ENCODE measurements at regions not wholly inside any gene's neighbourhood (a gene's known extent, or its start where the extent isn't known, plus 50 kb on each side); places are given as distances from the start of the nearest gene placed in this dataset.

DNA sequence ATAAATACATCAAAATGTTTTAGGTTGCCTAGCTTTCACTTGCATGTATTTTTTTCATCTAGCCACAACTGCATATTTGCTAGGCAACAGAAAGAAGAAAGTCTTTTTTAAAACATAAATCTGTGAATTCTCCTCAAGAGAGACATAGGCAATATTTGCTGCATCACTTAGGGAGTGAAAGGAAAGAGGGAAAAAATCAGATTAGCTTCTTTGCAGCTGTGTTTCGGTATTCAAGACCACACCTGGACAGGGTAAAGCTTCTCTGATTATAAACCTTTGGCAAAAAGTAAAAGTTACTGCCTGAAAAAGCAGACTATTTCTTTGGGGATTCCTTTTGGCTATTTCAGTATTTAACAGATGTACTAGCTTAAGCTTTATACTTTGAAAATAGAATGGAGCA is 280.9 kb upstream of the ZSWIM2 start:
- no peak for DNase-seq

DNA sequence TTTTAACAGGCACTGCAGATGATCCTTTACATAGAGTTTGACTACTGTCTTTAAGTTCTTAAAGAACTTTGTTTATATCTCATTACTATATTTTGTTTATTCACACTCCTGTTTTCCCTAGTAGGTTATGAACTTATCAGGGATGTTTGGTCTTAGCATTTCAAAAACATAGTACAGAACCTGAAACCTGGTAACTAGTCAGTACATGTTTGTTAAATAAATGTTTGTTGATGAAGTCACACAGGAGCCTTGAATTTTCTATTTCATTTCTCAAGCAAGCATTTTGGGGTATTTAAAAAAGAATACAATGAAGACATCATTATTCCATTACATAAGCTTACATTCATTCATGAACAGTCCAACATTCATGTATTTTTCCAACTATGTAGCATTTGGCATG is 280.3 kb upstream of the ZSWIM2 start:
- DNase-seq = no peak

DNA sequence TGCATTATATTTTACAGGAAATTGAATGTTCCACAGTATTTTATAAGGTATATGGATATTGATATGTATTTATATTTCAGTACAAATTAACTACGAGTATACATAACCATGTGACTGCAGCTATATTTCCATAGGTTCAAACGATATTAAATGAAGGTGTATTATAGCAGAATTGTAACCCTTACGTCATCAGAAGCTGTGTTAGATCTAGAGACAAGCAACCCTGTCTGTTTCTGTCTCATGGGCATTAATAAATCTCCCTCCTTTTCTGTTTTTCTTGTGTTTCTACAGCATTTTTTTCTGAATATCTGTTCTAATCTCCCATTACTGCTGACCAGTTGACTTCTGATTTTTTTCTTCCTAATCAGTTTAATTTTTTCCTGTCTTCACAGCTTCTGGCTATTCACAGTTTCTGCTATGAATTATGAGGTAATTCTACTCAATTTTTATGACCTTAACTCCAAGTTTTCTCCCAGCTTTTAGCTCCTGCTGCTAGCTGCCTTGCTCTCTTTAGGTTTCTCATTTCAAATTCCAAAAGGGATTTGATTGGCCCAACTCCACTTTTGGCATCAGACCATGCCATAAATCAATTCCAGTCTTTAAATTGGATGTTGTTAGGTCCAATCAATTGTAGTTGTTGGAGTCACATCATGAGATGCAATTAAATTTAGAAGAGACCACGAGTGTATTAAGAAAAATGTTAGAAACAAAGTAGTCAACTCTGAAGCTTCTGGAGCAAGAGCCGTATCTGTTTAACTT is 277.5 kb upstream of the ZSWIM2 start:
- DNase-seq = no peak

DNA sequence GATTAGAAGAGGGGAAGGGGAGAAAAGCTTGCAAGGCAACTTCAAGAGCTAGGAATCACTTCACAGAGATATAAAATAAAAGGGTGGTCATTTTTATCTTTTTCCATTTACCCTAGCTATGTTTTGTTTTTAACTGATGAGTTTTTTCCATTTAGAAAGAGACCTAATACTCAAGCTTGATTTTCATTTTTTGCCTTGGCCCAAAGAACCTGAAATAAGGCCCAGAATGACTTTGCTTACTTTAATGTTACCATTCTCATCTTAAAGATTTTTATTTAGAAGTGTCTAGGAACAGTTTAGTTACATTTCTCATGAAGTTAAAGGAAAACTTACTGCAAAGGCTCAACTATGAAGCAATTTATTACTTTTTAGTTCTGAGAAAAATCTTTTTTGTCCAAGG is 276.3 kb upstream of the ZSWIM2 start:
- no peak for DNase-seq

DNA sequence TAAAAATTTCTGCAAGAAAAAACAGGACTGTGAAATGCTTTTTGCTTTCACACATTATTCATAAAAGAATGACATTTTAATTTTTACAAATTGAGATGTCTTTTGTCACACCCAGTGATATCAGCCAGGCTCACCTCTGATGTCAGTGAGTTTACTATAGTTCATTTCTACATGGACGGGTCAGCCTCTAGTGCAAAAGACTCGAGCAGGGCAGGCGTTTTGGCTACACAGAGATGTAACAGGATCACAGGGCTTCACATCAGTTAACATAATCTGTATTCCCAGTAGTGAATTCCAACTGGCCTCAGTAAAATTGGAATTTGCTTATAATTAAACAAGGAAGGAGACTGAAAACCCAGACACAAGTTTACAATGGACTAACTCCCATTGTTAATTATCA is 275.6 kb upstream of the ZSWIM2 start:
- no peak for DNase-seq

DNA sequence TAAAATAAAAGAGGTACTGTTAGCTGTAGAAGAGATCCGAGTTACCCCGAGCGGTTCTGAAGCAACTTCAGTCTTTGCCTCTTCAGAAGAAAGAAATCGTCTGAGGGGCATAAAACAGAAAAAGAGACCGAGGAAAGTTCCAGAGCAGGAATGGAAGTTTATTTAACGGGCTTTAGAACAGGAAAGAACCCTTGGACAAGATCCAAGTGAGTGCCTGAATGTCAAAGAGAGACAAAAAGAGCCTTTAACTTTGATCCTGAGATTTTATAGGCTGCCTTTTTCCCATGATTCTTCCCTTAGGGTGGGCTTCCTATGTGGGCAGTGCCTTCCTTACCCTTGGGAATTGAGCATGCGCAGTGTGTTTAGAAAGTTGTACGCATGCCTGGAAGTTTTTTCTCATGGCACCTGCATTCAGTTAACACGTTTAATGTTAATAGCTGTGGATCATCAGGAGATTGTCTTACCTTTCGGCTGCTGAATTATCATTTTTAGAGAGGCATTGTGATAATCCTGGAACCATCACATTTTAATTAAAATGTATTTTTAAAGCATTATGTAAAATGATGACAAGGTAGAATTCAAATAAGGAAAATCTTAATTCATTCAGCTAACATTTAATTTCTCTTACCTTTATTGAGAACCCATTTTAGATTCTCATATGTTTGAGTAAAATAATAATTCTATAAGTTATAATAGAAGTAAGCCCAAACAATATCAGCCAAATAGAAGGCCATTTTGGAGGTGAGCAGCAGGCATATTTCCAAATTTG is 269.5 kb upstream of the ZSWIM2 start:
- DNase-seq = no peak

DNA sequence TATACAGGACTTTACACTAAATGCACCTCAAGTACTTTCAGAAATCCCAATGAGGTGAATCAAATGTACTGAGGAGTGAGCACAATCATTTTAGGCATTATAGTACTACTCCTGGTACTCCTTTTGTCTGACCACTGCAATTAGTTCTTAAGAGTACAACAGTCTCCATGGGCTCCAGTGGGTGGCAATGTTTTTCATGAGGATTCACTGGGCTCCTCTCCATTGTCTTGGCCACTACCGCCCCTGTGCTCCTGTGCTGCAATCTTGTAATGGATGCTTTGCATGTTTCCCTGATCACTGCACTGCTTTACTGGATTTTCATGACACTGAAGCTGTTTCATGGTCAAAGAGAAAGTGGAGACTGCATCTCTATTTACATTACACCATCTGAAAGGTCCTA is 268.5 kb upstream of the ZSWIM2 start:
- DNase-seq = no peak

DNA sequence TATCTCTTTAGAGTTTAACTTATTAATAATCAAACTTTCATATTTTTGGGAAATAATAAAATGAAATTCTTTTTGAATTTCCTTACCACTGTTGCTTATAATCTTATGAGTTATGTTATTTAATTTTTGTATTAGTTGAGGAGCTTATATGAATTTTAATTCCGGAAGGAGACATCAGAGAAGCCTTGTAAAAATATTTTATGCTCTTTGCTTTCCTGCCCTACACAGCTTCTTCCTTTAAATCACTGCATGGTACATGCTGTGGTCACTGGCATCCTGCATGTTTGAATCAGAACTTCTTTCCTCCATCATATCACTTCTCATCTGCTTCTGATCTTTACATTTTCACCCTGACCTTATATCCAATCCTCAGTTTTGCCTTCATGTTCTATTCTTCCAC is 266.7 kb upstream of the ZSWIM2 start:
- no peak for DNase-seq

DNA sequence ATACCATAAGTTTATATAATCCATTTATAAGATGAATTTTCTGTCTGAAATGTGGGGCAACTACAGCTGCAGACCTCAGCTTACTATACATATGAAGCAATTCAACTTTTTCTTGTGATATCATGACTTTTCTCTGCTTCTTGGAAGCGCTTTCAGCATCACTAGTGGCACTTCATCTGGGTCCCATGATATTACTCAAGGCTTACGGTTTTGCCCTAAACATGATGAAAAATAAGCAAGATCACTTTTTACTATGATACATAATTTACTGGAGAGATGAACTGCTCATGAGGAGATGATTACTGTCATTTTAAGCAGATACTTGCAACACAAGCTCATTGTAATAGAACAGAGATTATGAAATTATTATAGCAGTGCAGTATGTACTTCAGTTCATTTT is 258.0 kb upstream of the ZSWIM2 start:
- DNase-seq = no peak

DNA sequence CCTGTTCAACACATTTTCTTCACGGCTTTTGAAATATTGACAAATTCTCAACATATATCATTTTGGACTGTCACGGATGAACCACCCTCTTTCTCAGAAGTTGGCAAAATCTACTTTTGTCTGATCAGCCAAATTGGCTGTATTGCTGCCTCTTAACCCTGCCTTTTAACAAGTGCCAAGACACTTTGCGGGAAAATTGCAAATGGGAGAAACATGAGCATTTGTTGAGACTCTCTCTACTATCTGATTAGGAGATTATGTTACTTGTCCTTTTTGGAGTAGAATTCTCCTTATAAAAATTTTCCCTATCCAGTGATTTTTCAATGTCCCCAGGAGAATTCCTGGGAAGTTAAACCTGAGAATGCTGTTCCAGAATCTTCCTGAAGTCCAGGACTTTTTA is 256.2 kb upstream of the ZSWIM2 start:
- DNase-seq = no peak

DNA sequence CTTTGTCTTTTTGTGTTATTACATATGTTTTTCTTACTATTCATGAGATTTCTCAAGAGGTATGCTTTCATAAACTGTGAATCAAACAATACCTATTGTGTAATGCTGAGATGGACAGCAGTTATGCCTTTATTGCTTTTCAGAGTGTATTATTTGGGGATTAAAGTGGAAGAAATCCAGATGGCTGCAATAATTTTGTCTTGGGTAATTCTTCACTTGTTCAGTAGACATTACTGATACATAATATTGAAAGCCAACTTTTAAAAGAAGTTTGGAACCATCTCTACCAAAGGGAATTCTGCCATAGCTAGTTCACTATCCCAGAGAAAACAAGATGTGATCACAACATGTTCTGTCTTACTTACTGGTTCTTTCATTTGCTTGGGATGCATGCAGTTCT is 253.4 kb upstream of the ZSWIM2 start:
- no peak for DNase-seq

DNA sequence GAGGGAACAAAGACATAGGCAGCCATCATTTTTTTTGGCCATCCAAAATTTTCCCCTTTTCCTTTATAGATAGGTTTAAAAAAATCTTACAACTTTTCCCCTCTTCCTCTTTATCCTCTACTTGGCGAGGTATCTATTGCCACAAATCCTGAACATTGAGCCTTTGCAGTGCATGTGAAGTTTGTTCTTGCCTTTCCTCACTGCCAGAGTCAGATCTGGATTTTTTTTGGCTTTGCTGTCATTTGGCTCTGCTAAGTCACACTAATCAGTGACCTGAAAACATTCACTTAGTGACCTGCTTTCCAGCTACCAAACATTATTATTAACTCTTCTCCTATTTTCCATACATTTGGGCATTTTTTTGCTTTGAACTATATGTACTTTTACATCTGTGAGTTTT is 249.2 kb upstream of the ZSWIM2 start:
- no peak for DNase-seq

DNA sequence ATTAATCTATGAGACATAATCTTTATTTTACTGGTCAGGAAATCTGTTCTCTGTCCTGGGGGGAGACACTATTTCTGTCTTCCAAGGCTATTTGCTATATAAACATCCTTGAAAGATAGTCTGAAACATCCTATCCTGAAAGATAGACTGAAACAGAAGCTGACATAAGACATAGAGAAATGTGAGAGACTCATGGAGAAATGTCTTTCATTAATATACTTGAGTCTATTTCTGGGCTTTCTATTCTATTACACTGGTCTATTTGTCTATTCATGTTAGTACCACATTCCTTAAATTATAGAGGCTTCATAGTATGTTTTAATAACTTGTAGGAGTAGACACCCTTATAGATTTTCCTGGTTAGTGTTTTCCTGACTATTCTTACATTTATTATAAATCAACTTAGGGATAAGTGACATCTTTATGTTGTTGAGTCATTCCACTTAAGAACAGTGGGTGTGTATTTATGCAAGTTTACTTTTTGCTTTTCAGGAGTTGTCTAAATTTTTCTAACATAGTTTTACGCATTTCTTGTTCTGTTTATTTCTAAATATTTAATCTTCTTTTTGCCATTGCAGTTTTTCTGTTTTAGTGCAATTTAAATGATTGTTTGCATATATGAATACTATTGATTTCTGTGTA is 244.9 kb upstream of the ZSWIM2 start:
- no peak for DNase-seq

DNA sequence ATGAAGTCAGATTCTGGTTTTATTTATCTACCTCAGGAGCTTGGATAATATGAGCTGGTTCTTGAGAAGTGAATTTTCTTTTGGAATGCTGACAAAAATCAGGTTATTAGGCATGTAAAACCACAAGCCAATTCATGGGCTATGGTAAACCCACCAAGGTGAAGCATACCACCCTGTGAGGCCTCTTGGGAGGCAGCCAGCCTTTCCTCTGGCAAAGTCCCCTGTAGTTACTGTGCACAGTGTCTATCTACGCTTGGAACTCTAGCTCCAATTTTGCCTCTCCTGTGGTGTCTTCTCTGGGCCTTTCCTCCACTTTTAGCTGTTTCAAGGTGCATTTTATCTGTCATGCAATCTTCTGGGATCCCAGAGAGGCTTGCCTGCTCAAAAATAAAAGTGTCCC is 242.7 kb upstream of the ZSWIM2 start:
- no peak for DNase-seq

DNA sequence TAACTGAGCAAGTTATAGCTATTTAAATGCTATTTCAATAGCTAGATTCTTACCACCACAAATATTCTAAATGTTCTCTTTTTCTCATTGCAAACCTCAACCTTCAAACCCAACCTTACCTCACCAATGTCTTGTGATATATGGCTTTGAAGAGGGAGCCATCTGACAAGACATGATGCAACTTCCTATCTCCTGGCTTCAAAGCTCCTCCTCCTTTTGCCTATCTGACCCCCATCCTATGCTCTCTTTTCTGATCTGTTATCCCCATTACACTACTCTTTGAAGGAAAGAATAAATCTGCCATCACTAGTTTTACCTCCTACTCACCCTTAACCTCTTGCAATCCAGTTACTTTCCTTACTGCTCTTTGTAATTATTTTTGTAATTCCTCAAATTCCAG is 235.6 kb upstream of the ZSWIM2 start:
- no peak for DNase-seq

DNA sequence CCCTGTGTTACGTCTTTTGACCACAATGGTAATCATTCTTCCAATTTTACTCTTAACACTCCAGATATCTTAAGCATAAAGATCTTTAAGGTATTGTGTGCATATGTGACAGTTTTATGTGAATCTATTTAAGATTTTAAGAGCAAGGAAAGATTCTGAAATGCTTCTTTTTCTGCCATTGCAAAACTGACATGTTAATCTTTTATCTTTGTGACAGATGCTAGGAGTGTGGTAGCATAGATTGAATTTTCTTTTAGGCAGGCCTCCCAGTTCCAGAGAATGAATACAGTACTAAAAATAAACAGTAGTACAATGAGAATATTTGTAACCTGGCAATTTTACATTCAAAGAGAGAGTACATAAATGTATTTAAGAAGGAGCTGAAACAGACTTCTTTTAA is 232.5 kb upstream of the ZSWIM2 start:
- DNase-seq = no peak

DNA sequence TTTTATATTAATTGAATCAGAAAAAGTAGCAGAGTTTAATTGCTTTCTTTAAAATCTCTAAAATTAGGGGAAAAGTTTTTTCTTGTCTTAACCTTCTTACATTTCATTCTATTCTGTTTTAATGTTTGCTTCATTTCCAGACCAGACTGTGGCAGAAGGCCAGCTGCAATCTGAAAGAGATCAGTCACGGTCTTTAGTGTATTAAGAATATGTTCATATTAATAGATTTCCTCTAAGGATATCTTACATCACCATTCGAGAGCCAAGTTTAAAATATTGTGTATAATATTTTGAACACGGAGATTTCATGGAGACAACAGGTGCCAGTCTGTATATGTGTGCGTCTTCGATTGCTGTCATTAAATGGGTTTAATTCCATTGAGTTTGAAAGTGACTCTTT is 230.9 kb upstream of the ZSWIM2 start:
- DNase-seq = no peak

DNA sequence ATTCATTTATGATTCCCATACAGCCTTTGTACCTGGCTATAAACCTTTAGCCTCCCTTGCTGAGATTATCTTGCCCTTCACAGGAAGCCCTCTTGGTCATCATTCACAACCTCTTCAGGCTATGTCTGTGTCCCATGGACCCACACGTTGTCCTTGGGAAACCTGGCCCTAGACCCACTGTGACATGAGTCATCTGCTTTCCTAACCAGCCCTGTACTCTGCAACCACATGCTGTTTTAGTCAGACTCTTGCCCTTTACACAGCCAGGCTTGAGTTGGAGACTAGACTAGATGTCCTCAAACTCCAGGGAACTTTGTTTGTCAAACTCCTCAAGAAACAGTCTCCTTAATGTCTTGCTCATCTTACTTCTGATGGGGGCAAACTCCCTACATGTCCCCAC is 229.3 kb upstream of the ZSWIM2 start:
- no peak for DNase-seq

DNA sequence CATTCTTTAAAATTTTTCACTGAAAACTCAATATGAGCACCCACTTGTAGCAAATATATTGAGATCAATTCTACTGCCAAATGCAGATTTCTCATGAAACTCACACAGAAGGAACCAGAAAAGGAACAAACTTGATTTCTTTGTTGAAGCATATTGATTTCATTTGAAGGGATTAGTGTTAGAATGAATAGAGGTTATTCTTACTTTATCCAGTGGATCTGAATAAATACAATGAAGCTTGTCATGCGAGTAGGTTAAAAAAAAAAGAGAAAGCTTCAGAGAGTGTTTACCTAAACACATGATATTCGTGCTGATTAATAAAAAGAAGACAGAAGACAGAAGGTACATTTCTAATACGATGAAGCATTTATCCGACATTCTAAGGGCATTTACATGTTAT is 226.7 kb upstream of the ZSWIM2 start:
- no peak for DNase-seq

DNA sequence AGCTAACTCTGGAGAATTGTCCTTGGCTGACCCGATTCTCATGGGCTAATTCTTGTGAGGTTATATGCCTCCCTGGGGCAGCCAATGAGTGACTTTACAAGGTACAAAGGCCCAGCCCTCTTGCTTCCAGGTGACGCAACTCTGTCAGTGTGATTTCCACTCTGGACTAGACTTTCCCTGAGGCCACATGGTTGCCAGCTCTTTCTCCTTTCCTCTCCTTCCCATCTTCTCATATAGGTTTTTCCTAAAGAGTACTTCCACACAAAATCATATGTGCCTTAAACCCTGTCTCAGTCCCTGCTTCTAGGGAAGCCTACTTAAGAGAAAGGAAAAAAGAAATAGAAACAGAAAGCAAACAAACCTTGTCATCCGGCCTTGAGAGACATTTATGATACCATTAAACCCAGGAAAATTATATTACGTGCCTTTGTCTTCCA is 226.2 kb upstream of the ZSWIM2 start:
- no peak for DNase-seq

DNA sequence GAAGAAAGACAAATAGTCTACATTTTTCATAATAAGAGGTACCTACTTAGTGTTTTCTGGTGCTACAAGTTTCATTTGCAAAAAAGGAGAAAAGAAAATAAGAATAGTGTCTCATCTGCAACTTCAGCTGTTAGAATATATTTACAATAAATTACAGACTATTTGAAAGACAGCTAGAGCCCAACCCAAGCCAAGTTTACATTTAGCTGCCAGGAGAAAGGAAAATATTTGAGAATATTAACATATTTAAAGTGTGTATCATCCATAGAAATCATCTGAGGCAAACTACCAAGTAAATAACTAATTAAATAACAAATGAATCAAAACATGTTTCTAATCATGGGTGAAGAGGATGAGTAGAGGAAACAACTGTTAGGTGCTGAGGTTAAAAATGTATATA is 209.2 kb upstream of the ZSWIM2 start:
- DNase-seq = no peak

DNA sequence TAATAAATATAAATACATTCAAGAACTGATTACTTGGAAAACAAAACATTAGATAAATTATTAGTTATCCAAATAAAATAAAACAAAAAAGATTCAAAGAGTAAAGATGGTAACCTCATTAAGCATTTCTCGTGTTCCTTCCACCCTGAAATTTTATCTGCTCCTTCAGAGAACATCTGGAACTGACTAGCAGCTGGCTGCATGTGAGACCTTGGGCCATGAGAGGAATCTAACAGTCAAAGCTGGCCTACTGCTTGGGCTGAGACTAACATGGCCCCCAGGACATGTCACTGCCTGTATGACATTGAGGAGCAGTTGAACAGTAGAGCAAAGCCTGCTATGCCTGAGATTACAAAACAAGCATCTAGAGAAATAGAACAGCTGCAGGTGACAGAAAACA is 208.5 kb upstream of the ZSWIM2 start:
- no peak for DNase-seq

DNA sequence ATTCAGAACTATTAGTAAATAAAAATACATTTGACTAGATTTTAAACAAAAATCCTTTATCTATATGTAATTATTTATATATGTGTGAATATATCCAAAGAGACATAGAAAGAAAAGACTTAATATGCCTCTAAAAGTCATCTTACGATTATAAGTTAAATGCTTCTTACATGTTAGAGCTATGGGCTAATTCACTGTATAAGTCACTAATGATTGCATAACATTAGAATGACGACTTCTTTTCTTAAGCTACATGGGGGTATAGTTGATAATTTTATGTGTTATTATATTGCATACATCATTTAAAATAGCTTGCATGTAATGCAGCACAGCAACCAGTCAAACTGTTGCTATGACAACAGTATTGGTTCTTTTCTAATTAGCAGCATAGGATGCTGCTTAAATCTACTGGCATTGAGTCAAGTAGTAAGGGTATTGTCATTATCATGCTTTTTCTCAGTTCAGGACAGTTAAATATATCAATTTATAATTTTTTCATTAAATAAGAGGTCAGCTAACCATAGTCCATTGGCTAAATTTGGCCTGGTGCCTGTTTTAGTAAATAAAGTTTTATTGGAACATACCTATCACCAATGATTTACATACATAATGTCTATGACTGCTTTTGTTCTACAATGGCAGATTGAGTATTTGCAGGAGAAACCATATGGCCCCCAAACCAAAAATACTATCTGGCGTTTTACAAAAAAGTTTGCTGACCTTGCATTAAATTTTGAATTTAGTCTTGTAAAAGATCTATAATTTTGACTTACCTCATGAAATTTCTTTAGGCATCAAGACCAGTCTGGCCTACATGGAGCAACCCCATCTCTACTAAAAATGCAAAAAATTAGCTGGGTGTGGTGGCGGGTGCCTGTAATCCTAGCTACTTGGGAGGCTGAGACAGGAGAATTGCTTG is 207.7 kb upstream of the ZSWIM2 start:
- DNase-seq = no peak

Data from SHP77 treated with DMSO at 0.1 percent for 48 hours (cell line).